Fibroblast of skin of right biceps (primary cell): ENCODE measurements at regions not wholly inside any gene's neighbourhood (a gene's known extent, or its start where the extent isn't known, plus 50 kb on each side); places are given as distances from the start of the nearest gene placed in this dataset.
A peak's percentile ranks its signal among the peaks of the same experiment; 100 is the strongest.
"Not testable (repeated sequence)": the region's sequence is repeated elsewhere in the genome, so short reads cannot be mapped to it uniquely, and the experiment has no call there.

Source experiments
- DNase-seq: peaks from one replicate; pipeline ENCODE4 v3.0.0-alpha.2; 2013

DNA sequence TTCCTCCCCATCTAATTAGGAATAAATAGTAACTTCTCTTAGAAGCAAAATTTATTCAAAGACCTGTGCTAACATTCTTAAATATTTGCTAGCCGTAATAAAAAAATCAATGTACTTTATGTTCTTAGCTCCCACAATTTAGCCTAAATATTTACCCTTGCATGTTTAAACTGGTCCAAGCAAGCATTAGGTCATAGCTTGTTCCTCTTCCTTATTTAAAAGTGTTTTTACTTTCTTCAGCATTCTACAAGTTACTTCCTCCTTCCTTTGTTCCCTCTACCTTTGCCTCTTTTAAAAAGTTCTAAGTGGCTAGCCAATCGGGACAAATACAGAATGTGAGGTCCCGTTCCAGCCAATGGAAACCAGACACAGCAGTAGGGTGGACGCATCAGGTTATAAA lies 172.9 kb upstream of the MBL2 start:
- not testable (repeated sequence) for DNase-seq

DNA sequence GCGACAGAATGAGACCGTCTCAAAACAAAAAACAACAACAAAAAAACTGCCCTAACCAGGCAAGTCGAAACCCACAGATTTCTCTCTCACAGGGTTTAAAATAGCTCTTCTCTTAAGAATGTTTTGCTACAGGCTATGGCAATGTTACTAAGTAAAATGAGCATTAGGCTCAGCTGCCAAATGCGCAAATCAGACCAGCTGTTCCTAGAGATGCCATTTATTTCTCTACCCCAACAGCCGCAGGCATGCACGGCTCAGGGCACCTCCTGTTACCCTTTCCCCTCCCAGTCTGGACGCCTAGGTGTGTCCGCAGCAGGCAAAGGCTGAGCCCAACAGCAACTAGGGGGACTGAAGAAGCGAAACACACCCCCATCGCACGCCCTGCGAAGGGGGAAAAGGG lies 168.3 kb upstream of the MBL2 start:
- no peak for DNase-seq

DNA sequence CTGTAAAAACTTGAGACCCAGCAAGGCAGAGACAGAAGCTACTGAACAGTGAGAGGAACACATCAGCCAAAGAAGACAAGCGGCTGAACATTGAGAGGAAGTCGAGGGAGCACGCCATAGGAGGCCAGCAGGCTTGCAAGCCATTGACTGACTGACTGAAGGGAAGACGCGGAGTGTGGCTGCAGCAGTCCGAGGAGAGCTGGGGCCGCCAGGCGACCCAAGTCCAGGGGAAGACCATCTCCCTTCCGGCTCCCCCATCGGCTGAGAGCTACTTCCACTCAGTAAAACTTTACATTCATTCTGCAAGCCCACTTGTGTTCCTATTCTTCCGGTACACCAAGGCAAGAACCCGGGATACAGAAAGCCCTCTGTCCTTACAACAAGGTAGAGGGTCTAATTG lies 167.3 kb upstream of the MBL2 start:
- DNase-seq, result no peak

DNA sequence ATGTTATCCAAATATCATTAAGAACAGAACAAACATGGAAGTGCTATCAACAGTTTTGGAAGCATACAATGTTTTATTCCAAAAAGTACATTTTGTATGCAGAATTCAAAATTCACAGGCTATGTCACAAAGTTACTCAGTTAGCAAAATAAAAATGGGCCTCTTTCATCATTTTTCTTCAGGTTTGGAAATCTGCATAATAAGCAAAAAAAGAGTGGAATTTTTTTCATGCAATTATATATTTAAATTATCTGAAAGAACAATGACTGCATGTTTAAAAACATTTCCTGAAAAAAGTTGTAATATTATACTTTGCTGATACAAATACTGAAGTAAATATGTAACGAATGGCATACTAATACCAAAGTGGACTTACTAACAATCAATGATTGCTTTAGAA lies 161.2 kb upstream of the MBL2 start:
- DNase-seq, result no peak

DNA sequence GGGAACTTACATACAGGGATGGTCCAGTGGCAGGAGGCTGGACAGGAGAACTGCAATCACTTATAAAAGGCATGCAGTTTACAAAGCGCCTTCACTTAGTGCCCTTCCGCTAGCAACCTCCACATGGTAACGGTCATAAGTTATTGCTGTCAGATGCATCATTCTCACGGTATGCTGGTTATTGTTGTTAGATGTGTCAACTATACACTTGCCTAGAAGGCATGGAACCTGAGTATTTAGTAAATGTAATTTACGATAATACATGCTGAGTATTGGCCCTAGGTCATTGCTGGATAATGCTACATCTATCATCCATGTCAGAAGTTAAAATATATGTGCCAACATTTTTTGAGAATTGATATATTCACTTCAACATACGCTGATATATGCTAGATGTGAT lies 155.1 kb upstream of the MBL2 start:
- no peak for DNase-seq

DNA sequence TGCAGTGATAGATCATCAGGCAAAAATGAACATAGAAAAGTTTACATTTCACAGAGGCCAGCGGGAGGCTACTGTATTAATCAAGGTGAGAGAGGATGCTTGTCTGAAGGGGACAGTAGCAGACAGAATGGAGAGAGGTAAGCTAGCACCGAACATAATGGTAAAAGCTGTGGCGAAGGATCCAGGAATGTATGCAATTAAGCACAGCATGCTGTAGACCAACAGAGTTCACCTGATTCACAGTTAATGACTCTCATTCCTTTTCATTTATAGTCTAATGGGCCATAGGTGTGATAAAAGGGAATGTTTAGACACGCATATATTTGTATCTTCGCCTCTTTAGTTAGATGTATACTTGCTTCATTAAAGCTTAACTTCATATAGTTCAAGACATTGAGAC lies 150.9 kb upstream of the MBL2 start:
- no peak for DNase-seq

DNA sequence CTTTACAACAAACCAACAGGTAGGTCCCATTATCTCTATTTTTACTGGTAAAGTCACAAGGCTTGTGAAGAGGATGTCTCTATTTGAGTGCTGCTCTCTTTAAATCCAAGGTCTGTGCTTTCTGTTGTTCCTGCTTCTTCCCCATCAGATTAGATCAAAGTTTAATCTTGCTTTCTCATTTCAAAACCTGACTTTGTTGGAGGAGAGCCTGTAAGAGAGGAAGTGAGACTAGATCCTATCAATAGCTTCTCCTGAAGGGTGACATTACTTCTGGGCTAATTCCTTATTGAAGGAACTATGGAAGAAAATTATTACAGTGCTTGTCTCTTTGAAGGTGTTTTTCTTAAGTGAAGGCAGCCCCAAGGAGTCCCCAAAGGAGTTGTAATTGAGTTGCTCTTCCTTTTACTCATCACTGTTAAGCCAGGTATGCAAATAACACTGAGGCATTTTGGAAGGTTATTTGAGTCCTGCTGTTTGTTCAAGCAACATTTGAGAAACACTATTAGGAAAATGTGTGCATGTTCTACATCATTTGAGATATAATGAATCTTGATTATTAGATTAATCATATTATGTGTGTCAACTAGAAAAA lies 146.2 kb upstream of the MBL2 start:
- no peak for DNase-seq

DNA sequence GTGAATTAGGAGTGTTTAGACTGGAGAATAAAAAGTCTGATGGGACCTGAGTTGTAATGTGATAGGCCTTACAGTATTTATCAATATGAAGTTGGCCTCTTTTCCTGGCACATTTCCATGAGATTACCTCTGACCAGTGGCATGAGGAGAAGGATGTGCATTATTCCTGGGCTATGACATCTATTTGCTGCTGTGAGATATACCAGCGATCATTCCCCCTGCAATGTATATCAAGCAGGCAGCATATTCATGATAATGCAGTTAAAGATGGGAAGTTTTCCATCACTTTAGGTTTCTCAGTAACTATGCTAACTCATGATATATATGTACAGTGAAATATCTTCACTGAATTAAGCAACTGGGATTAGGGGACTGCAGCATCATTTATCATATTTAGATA lies 142.8 kb upstream of the MBL2 start:
- DNase-seq, result no peak

DNA sequence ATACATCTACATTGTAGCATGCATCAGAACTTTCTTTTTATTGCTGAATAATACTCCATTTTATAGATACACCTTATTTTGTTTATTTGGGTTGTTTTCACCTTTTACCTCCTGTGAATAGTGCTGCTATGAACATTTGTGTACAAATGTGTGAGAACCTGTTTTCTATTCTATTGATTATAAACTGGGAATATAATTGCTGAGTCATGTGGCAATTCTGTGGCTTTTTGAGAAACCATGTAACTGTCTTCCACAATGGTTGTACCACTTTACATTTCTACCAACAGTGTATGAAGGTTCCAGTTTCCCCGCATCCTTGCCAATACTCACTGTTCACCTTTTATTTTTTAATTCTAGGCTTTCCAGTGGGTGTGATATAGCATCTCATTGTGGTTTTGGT lies 138.6 kb upstream of the MBL2 start:
- no peak for DNase-seq

DNA sequence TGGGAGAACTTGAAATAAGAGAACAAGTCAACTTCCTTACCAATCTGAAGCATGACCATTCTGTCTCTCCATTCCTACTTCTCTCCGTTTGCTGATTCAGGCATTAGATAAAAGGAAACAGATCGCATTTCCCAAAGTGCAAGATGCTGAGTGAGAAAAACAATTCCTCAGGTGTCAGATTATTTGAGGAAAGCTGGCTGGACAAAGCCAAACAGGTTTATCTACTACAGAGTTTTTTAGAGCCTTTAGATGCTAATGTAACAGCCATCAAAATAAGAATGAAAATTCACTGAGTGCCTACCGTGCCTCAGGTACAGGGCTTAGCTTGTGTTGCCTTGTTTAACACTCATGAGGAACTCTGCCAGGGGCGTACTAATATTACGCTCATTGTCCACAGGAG lies 135.9 kb upstream of the MBL2 start:
- DNase-seq, result no peak

DNA sequence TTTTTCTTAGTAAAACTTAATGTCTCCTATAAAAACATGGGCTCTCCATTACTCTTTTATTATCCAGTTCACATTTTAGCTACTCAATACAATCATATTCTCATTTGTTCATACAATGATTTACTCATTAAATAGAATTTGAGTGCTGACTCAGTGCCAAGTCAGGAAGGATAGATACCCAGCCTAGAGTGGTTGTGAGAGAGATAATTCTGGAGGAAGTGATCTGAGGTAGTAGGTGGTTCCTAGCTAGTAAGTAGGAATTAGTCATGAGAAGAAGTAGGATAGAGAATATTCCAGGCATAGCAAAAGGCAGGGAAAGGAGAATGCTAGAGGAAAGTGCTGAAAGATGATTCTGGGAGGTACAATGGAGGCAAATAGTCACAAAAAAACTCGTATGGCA lies 133.5 kb upstream of the MBL2 start:
- no peak for DNase-seq

DNA sequence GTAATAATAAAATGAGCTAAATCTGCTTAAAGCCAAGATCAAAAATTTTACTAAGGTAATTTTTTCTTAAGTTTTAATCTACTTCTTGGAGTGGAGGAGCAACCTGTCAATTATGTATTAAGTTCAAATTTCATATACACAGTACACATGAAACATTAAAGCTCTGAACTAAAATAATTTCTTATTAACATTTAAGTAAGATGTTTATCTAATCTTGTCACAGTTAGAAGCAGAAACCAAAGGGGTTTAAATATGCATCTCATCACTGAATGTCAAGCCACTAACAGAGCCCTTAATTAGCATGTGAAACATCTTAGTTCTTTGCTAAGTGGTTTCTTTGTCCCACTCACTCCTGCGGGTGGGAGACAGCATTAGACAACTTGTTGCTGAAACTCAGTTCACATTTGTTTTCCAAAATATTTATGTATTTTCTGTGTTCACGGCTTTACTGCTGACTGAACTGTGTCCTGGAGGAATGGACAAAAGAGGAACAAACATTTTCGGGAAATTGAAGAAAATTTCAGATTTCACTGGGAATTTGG lies 130.9 kb upstream of the MBL2 start:
- DNase-seq, result no peak

DNA sequence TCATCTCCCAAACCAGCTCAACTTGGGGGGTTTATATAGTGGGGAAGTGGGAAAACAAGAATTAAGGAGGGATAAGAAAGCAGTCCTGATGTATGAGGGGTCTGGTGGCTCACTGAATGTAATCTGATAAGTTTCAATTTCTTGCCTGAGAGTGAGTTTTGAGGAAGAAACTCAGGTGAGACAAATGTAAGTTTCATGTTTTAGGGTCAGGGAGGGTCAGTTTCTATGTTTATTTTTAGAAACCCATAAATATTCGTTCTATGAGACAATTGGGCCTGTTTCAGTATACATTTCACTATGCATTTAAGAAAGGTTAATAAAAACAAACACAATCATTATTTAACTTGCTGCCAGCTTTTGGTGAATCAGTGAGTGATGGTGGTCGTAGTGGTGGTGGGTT lies 128.0 kb upstream of the MBL2 start:
- DNase-seq, result no peak

DNA sequence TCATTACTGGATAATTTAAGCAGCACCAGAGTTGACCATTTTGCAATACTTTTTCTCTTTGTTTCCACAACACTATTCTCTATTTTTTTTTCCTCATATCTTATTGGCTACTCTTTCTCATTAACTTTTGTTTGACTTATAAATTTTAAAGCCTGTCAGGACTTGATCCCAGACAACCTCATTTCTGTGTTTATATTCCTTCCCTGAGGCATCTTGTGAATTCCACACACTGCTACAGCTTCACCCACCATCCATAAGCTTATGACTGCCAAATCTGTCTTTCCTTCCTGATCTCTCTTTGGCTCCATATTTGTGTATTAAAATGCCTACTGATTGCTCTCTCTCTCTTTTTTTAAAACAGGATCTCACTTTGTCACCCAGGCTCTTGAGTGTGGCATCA lies 124.6 kb upstream of the MBL2 start:
- no peak for DNase-seq

DNA sequence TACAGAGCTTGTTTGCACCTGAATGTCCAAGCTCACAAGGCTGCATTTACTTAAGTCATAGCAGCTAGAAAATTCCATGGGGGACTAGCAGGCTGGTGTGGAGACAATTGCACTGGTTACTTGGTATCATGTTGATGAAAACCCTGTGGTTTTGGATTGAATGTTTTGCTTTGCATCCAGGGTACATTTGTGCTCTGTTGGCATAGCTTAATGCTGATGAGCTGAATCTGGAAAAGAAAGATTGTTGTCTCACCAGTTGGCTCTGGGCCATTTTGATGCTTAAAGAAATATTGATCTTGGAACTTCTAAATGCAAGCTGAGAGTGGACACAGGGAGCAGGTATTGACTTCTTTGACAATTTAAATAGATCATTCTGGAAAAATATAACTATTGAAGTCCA lies 122.5 kb upstream of the MBL2 start:
- no peak for DNase-seq

DNA sequence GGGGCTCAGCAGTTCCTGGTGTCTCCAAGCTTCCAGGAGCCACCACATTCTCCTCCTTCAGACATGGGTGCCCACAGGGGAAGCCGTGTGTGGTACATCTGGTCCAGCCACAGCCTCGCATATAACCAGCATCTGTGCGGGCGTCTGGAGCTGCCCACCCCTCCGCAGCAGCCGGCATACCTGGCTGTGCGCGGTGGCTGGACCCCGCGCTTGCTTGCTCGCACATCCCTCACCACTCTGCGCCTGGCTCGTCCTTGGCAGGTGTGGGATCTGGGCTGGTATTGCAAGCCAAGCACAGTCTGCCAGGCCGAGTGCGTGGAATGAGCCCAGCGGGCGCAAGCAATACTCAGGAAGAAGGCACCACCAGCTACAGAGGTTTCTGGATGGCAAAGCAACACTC lies 117.7 kb upstream of the MBL2 start:
- DNase-seq, result no peak

DNA sequence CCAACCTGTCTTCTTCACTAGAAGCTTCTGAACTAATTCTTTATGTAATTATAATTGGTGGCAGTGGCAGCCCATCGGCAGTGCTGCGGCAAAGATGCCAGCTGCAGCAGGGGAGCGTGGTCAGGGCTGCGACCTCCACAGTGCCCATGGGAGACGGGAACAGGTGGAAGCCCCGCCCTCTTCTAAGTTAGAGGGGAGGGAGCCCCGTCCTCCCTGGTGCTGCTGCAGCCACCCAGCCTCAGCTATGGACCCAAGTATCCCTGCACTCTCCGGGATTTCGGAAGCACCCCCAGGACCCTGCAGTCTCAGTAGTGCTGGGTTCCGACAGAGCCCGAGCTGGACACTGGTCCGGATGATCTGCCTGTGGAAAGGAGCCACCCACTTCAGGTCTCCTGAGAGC lies 117.0 kb upstream of the MBL2 start:
- no peak for DNase-seq

DNA sequence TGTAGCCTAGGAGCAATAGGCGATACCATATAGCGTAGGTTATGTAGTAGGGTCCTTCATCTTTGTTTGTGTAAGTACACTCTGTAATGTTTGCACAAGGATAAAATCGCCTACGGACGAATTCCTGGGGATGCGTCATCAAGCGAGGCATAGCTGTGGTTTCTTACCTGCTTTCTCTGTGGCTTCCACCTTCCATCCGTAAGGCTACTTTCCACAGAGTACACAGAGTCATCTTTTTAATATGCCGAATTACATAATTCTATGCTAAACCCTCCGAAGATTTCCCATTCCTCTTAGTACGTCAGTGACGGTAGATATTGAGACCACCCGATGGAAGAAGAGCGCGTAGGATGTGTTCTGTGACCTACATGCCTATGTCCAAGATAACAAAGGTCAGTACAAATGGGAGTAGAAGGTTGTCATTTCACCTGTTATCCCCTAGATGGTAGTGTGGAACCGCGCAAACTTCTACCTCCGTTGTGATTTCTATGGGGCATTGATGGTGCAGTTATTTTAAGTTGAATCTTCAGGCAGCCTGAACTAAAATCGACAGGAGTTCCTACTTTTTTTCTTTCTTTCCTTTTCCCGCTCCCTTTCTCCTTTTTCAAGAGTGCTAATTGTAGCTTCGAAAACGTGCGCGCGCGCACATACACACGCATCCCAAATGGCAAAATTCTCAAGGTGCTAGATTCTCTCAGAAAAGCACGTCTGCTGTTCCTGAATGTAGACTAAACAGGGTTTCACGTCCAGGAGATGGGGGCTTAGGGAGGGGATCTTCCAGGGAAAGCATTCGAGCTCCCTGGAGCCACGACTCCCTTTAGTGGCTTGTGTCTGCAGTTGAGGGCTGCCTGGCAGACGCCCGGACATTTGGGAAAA lies 111.7 kb upstream of the MBL2 start:
- DNase-seq, result peak; percentile 62

DNA sequence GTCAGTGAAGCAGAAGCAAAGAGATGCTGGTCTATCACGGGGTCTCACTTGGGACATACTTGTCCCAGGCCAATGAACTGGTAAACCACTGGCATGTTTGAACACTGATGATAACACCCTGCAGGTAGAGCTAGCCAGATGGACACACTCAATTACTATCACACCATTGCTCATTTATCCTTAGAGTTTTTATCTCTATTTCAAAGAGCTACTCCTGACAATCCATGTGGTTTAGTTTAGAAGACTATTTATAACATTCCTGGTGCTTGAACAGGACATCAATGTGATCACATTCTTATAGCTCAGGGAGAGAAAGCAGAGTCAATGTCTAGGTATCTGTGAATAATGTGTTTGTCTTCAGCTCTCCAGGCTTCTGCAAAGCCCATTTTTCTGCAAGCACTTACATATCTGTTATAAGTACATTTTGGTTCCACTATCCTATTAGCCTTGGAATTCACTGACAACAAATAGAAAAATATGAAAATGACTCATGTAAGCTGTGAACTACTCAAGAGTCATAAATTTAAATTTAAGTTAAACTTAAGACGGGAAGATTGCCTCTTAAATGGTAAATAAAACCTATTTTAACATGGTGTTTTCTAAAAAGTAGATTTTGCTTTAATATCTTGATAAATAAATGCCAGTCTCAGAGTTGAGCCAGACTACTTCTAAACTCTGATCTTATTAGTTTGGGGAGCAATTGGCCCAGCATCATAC lies 106.7 kb upstream of the MBL2 start:
- DNase-seq, result peak; percentile 82

DNA sequence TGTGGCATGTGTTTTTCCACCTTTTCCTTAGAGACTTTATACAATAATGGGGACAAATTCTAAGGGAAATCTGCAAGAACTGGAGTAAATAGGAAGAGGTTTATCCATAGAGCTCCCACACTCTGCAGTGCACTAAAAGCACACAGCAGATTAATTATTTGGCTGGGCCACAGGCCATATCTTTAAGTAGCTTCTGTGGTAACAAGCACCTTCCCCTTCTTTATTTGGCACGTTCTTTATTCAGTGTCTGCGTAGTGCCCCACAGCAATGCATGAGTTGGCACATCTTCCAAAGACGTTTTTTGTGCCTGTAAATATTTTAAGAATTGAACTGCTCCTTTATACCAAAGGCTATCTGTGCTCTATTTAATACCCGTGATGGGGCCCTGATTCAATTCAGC lies 104.9 kb upstream of the MBL2 start:
- DNase-seq, result no peak

DNA sequence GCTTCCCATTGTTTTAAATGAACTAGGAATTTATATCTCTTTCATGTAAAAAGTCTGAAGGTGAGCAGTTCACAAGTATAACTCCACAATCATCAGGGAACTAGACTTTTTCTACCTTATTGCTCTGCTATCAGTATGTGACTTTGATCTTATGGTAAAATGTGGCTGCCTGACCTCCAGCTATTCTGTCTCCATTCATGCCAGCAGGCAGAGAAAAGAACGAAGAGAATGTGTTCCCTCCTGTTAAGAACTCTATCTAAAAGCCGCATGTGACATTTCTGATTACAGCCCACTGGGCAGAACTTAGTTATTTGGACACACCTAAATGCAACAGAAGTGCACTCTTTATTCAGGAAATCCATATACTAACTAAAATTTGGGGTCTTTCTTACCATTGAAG lies 102.8 kb upstream of the MBL2 start:
- no peak for DNase-seq

DNA sequence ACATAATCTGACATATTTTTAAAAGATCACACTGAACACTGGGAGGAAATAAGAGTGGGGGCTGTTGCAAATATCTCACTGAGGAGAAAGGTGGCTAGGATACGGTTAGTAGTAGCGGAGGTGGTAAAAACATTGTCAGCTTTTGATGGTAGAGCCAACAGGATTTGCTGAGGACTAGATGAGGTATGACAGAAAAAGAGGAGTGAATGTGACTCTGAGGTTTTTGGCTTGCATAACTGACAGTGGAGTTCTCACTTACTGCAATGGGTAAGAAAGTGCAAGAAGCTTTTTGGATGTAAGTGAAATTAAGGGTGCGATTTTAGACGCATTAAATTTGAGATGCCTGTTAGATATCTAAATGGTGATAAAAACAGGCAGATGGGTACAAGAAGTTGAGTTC lies 102.0 kb upstream of the MBL2 start:
- DNase-seq, result no peak

DNA sequence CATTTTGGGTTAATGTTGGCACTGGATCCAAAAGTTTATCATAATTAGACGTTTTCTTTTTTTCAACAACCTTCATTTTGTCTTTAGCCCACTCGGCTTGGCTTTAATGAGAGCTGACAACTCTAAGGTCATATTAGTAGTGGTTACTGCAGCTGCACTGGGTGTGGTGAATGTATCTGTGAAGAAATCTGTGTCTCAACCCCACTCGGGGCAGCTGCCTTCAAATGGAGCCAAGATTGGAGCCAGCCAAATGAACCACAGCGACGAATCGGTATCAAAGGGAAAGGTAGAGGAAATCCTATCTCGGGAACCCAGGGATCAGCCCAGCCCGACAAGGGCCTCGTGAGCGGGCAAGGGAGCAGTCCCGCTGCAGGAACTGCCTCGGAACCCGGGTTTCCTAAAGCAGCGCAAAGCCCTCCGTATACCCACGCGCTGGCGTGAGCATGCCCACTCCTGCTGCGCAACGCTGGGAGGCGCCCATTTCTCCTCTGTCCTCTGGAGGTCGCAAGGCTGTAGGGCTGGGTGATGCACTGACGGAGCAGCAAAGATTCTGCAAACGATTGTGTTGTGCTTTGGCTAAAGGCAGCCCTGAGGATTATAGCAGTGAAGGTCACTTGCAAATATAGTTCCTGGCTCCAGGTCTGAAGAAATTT lies 98.7 kb upstream of the MBL2 start:
- no peak for DNase-seq
